ENCODE measurements at regions not wholly inside any gene's neighbourhood (a gene's known extent, or its start where the extent isn't known, plus 50 kb on each side); places are given as distances from the start of the nearest gene placed in this dataset.

GRCh38 chr7:42617071-42617765 lies 294.7 kb downstream of the C7orf25 start:
- DNase-seq: no peak

GRCh38 chr7:42614636-42615035 lies 297.2 kb downstream of the C7orf25 start:
- DNase-seq: no peak

GRCh38 chr7:42611961-42612360 lies 299.9 kb downstream of the C7orf25 start:
- no peak for DNase-seq

GRCh38 chr7:42611289-42611928 lies 300.5 kb downstream of the C7orf25 start:
- no peak for DNase-seq

- DNase-seq: no peak
Measured at GRCh38 chr7:42606193-42606905, 305.5 kb downstream of the C7orf25 start.

- DNase-seq: no peak
Measured at GRCh38 chr7:42605406-42606192, 306.3 kb downstream of the C7orf25 start.

GRCh38 chr7:42603496-42603895 lies 308.4 kb downstream of the C7orf25 start:
- no peak for DNase-seq

GRCh38 chr7:42597300-42597699 lies 314.6 kb downstream of the C7orf25 start:
- DNase-seq: no peak

GRCh38 chr7:42596737-42597136 lies 315.1 kb downstream of the C7orf25 start:
- DNase-seq: no peak

- DNase-seq: no peak
Measured at GRCh38 chr7:42593860-42594259, 318.0 kb downstream of the C7orf25 start.

GRCh38 chr7:42590771-42591310 lies 321.0 kb downstream of the C7orf25 start:
- no peak for DNase-seq

- no peak for DNase-seq
Measured at GRCh38 chr7:42588876-42589275, 323.0 kb downstream of the C7orf25 start.

- no peak for DNase-seq
Measured at GRCh38 chr7:42587806-42588205, 324.1 kb downstream of the C7orf25 start.

GRCh38 chr7:42580061-42580460 lies 331.8 kb downstream of the C7orf25 start:
- DNase-seq: no peak

- DNase-seq: no peak
Measured at GRCh38 chr7:42575171-42575570, 336.7 kb downstream of the C7orf25 start.

GRCh38 chr7:42574685-42575084 lies 337.2 kb downstream of the C7orf25 start:
- no peak for DNase-seq

- DNase-seq: no peak
Measured at GRCh38 chr7:42573881-42574672, 337.1 kb upstream of the GLI3 start.

GRCh38 chr7:42572561-42572960 lies 335.6 kb upstream of the GLI3 start:
- DNase-seq: no peak

- DNase-seq: no peak
Measured at GRCh38 chr7:42572056-42572455, 335.0 kb upstream of the GLI3 start.

- no peak for DNase-seq
Measured at GRCh38 chr7:42570944-42571343, 333.9 kb upstream of the GLI3 start.

- DNase-seq: no peak
Measured at GRCh38 chr7:42567051-42567450, 330.0 kb upstream of the GLI3 start.

- no peak for DNase-seq
Measured at GRCh38 chr7:42561797-42562196, 324.8 kb upstream of the GLI3 start.

All from activated CD4-positive, alpha-beta T cell treated with anti-CD3 and anti-CD28 coated beads, Interleukin-2, Interleukin-6, amounts not matched to agents 100 ng/mL and 50 ng/mL, durations not matched to agents 16 hours and 8 hours (primary cell).